WI38 (cell line): ENCODE measurements at regions not wholly inside any gene's neighbourhood (a gene's known extent, or its start where the extent isn't known, plus 50 kb on each side); places are given as distances from the start of the nearest gene placed in this dataset.
"Not testable (repeated sequence)": the region's sequence is repeated elsewhere in the genome, so short reads cannot be mapped to it uniquely, and the experiment has no call there.

ENCODE experiments used
- H3K4me3 ChIP-seq: 2 replicates; pipeline ENCODE4 v1.5.1; 2011; ENCODE audit warnings: low read depth, mild to moderate bottlenecking, control low read depth, low read length
- CTCF ChIP-seq: IDR thresholded peaks from 2 replicates; pipeline ENCODE4 v1.5.1; 2012; ENCODE audit warnings: low read depth, mild to moderate bottlenecking, control low read depth, low read length

- no peak for TF ChIP-seq CTCF
- no peak overlapping the region for H3K4me3 ChIP-seq
Measured at GRCh38 chr3:182509844-182510460, 283.4 kb upstream of the ATP11B start.

GRCh38 chr3:182514236-182514964, 278.9 kb upstream of the ATP11B start:
- no peak overlapping the region for H3K4me3 ChIP-seq
- no peak for TF ChIP-seq CTCF

- no peak for TF ChIP-seq CTCF
- no peak overlapping the region for H3K4me3 ChIP-seq
Measured at GRCh38 chr3:182516597-182517336, 276.5 kb upstream of the ATP11B start.

- H3K4me3 ChIP-seq, result no peak overlapping the region
- TF ChIP-seq CTCF, result no peak
Measured at GRCh38 chr3:182519569-182519968, 273.7 kb upstream of the ATP11B start.

GRCh38 chr3:182521339-182521738, 272.0 kb upstream of the ATP11B start:
- no peak for TF ChIP-seq CTCF

GRCh38 chr3:182523424-182523823, 269.9 kb upstream of the ATP11B start:
- not testable (repeated sequence) for H3K4me3 ChIP-seq

More at GRCh38 chr3:182521339-182521738, 272.0 kb upstream of the ATP11B start:
- H3K4me3 ChIP-seq, result no peak overlapping the region

GRCh38 chr3:182523836-182524235, 269.5 kb upstream of the ATP11B start:
- H3K4me3 ChIP-seq, result no peak overlapping the region
- no peak for TF ChIP-seq CTCF
